C4-2B (cell line): ENCODE measurements at regions not wholly inside any gene's neighbourhood (a gene's known extent, or its start where the extent isn't known, plus 50 kb on each side); places are given as distances from the start of the nearest gene placed in this dataset.
"Not testable (repeated sequence)": the region's sequence is repeated elsewhere in the genome, so short reads cannot be mapped to it uniquely, and the experiment has no call there.

Experiments used
- ZFX ChIP-seq: fragments of 450-650 bp; IDR thresholded peaks from 2 replicates; pipeline ENCODE4 v1.6.1; 2017
- TF ChIP-seq, protein P1 (sequence below): fragments of 450-650 bp; conservative IDR thresholded peaks from 2 replicates; pipeline ENCODE4 v1.5.1; 2017; ENCODE audit warnings: mild to moderate bottlenecking

DNA sequence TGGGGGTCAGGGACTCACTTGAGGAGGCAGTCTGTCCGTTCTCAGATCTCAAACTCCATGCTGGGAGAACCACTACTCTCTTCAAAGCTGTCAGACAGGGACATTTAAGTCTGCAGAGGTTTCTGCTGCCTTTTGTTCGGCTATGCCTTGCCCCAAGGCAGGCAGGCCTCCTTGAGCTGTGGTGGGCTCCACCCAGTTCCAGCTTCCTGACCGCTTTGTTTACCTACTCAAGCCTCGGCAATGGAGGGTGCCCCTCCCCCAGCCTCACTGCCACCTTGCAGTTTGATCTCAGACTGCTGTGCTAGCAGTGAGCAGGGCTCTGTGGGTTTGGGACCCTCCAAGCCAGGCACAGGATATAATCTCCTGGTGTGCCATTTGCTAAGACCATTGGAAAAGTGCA, 530.0 kb downstream of the LRRIQ3 start:
- TF ChIP-seq, protein P1, sequence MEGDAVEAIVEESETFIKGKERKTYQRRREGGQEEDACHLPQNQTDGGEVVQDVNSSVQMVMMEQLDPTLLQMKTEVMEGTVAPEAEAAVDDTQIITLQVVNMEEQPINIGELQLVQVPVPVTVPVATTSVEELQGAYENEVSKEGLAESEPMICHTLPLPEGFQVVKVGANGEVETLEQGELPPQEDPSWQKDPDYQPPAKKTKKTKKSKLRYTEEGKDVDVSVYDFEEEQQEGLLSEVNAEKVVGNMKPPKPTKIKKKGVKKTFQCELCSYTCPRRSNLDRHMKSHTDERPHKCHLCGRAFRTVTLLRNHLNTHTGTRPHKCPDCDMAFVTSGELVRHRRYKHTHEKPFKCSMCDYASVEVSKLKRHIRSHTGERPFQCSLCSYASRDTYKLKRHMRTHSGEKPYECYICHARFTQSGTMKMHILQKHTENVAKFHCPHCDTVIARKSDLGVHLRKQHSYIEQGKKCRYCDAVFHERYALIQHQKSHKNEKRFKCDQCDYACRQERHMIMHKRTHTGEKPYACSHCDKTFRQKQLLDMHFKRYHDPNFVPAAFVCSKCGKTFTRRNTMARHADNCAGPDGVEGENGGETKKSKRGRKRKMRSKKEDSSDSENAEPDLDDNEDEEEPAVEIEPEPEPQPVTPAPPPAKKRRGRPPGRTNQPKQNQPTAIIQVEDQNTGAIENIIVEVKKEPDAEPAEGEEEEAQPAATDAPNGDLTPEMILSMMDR = not testable (repeated sequence)
- TF ChIP-seq ZFX = not testable (repeated sequence)
